ENCODE measurements at regions not wholly inside any gene's neighbourhood (a gene's known extent, or its start where the extent isn't known, plus 50 kb on each side); places are given as distances from the start of the nearest gene placed in this dataset.

DNA sequence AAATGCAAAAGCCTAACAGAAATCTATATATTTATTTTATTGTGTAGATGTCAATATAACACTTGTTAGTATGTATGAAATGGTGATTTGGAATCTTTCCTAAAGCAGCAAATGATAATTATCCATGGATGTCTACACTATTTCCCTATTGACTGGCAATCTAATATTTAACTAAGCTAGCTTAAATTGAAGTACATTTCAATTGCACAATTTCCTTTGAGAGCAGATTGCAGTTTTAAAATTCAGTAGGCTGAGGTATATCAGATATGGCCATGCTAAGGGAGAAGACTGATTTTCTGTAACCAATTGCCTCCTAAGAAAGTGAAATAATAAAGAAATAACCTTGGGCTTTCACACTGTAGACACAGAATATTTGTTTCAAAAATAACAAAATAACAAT, 90.1 kb upstream of the KCNJ3 start:
- Mint-ChIP-seq H3K27me3 (ENCODE audit: unreplicated experiment) (no peaks in the 10 kb centered on the region), H3K9me3 (ENCODE audit: unreplicated experiment) (no peaks in the 10 kb centered on the region), H3K27ac (ENCODE audit: unreplicated experiment) (no peak overlapping the region), H3K4me1 (ENCODE audit: low read depth, unreplicated experiment) (peaks cover 3% of the 10 kb centered on the region), H3K4me3 (ENCODE audit: unreplicated experiment) (no peak overlapping the region), H3K36me3 (ENCODE audit: unreplicated experiment) (no peaks in the 10 kb centered on the region)
- TF ChIP-seq, protein P1, sequence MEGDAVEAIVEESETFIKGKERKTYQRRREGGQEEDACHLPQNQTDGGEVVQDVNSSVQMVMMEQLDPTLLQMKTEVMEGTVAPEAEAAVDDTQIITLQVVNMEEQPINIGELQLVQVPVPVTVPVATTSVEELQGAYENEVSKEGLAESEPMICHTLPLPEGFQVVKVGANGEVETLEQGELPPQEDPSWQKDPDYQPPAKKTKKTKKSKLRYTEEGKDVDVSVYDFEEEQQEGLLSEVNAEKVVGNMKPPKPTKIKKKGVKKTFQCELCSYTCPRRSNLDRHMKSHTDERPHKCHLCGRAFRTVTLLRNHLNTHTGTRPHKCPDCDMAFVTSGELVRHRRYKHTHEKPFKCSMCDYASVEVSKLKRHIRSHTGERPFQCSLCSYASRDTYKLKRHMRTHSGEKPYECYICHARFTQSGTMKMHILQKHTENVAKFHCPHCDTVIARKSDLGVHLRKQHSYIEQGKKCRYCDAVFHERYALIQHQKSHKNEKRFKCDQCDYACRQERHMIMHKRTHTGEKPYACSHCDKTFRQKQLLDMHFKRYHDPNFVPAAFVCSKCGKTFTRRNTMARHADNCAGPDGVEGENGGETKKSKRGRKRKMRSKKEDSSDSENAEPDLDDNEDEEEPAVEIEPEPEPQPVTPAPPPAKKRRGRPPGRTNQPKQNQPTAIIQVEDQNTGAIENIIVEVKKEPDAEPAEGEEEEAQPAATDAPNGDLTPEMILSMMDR (IDR thresholded peaks at IDR 0.05; ENCODE audit: partially characterized antibody, unreplicated experiment), result no peak
- DNase-seq, result no peak

DNA sequence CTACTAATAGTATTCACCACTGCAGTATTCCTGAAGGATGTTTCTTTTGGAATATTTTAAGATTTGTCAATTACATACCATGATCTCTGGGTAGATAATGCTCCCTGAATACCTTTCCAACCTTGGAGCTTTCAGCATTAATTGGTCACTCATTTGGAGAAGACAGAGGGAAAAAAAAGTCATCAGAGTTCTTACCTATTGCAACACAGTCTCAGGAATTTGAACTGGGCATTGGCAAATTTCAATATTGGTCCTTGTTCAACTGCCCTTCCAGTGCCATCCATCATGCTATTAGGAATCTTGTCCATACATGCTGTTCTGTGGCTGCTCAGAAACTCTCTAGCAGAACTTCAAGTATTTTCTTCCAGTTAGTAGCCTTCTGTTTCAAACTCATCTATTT, 83.6 kb upstream of the KCNJ3 start:
- H3K9me3 Mint-ChIP-seq (ENCODE audit: unreplicated experiment), result no peaks in the 10 kb centered on the region
- no peak for DNase-seq
- H3K4me3 Mint-ChIP-seq (ENCODE audit: unreplicated experiment), result no peak overlapping the region
- no peaks in the 10 kb centered on the region for H3K36me3 Mint-ChIP-seq (ENCODE audit: unreplicated experiment)
- TF ChIP-seq, protein P1 (IDR thresholded peaks at IDR 0.05; ENCODE audit: partially characterized antibody, unreplicated experiment), result no peak
- H3K4me1 Mint-ChIP-seq (ENCODE audit: low read depth, unreplicated experiment), result no peaks in the 10 kb centered on the region
- no peaks in the 10 kb centered on the region for H3K27me3 Mint-ChIP-seq (ENCODE audit: unreplicated experiment)
- no peak overlapping the region for H3K27ac Mint-ChIP-seq (ENCODE audit: unreplicated experiment)

DNA sequence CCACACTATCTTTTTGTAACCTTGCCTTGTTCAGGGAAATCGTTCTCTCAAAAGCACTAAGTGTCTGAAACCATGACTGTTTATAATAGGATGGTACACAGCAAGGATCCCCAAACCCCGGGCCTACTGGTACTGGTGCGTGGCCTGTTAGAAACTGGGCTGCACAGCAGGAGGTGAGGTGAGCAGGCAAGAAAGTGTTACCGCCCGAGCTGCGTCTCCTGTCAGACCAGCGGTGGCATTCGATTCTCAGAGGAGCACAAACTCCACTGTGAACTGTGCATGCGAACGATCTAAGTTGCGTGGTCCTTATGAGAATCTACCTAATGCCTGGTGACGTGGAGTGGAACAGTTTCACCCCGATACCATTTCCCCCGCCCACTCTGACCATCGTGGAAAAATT, 81.8 kb upstream of the KCNJ3 start:
- Mint-ChIP-seq H3K4me1 (ENCODE audit: low read depth, unreplicated experiment) (no peaks in the 10 kb centered on the region), H3K27ac (ENCODE audit: unreplicated experiment) (no peak overlapping the region), H3K27me3 (ENCODE audit: unreplicated experiment) (no peaks in the 10 kb centered on the region), H3K9me3 (ENCODE audit: unreplicated experiment) (no peaks in the 10 kb centered on the region), H3K36me3 (ENCODE audit: unreplicated experiment) (no peaks in the 10 kb centered on the region), H3K4me3 (ENCODE audit: unreplicated experiment) (no peak overlapping the region)
- TF ChIP-seq, protein P1 (IDR thresholded peaks at IDR 0.05; ENCODE audit: partially characterized antibody, unreplicated experiment), result no peak
- DNase-seq, result no peak

DNA sequence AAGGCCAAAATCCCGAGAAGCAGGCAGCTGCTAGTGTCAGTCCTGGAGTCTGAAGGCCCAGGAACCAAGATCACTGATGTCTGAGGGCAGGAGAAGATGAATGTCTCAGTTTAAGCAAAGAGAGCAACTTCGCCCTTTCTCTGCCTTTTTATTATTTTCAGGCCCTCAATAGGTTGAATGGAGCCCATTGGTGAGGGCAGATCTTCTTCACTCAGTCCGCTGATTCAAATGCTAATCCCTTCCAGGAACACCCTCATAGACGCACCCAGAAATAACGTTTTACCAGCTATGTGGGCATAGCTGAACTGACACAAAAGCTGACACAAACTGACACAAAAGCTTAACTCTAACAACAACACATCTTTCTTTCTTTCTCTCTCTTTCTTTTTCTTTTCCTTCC, 78.0 kb upstream of the KCNJ3 start:
- H3K4me3 Mint-ChIP-seq (ENCODE audit: unreplicated experiment), result no peak overlapping the region
- H3K27ac Mint-ChIP-seq (ENCODE audit: unreplicated experiment), result no peak overlapping the region
- DNase-seq, result no peak
- TF ChIP-seq, protein P1 (IDR thresholded peaks at IDR 0.05; ENCODE audit: partially characterized antibody, unreplicated experiment), result no peak
- H3K36me3 Mint-ChIP-seq (ENCODE audit: unreplicated experiment), result no peaks in the 10 kb centered on the region
- H3K27me3 Mint-ChIP-seq (ENCODE audit: unreplicated experiment), result no peaks in the 10 kb centered on the region
- peaks cover 4% of the 10 kb centered on the region for H3K4me1 Mint-ChIP-seq (ENCODE audit: low read depth, unreplicated experiment)
- H3K9me3 Mint-ChIP-seq (ENCODE audit: unreplicated experiment), result no peaks in the 10 kb centered on the region

DNA sequence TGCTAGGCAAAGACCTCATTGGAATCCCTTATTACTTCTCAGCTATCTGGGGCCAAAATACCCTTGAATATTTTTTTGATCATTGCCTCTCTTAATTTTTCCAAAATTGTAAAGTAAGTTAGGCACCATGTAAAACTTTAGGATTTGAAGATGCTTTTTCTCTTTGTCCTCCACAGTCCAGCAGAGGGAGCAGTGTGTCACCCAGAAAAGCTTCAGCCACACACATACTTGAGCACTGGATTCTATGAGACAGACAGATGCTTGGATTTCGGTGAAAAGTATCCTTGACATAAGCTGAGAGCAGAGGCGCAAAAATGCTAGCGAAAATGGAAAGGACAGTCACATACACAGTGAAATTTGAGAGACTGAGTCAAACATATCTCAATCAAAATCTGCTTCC, 74.7 kb upstream of the KCNJ3 start:
- TF ChIP-seq, protein P1 (IDR thresholded peaks at IDR 0.05; ENCODE audit: partially characterized antibody, unreplicated experiment), result peak; percentile 84
- H3K36me3 Mint-ChIP-seq (ENCODE audit: unreplicated experiment), result no peaks in the 10 kb centered on the region
- no peaks in the 10 kb centered on the region for H3K9me3 Mint-ChIP-seq (ENCODE audit: unreplicated experiment)
- no peak overlapping the region for H3K27ac Mint-ChIP-seq (ENCODE audit: unreplicated experiment)
- H3K4me3 Mint-ChIP-seq (ENCODE audit: unreplicated experiment), result no peak overlapping the region
- no peaks in the 10 kb centered on the region for H3K27me3 Mint-ChIP-seq (ENCODE audit: unreplicated experiment)
- DNase-seq, result peak; percentile 31
- H3K4me1 Mint-ChIP-seq (ENCODE audit: low read depth, unreplicated experiment), result peaks cover 4% of the 10 kb centered on the region
